K562 (cell line): ENCODE measurements at regions not wholly inside any gene's neighbourhood (a gene's known extent, or its start where the extent isn't known, plus 50 kb on each side); places are given as distances from the start of the nearest gene placed in this dataset.

Experiments
- ATAC-seq: fragments of 200-7000 bp; cut with Tn5 transposase; 3 replicates; pipeline ENCODE4 v1.9.1; 2020; ENCODE audit warnings: moderate library complexity
- BruUV-seq: library from RNA; stranded (reverse); fragments of 400-500 nt; replicated peaks from 2 replicates; lab custom pipeline; 2021; lab: Mats Ljungman, UMichigan
- CTCF ChIA-PET: fragments of 300-600 bp; formaldehyde crosslinking; extraction: SDS; loops from one replicate; lab custom pipeline; 2021; ENCODE audit warnings: low intra/inter-chr PET ratio; lab: Yijun Ruan, JAX
- POLR2A ChIA-PET: fragments of 300-600, 350-650 bp; sonication (Branson Sonifier 250); formaldehyde crosslinking; extraction: SDS; loops from one replicate; lab custom pipeline; 2021; ENCODE audit warnings: antibody characterized with exemption, inconsistent platforms; lab: Yijun Ruan, JAX
- DNase-seq, 4 experiments: peaks; one replicate each; pipeline versions ENCODE4 v3.0.0 to v3.0.0-alpha.2; 2011 to 2018; ENCODE audit warnings: low spot score in 3 of 4, mixed read lengths in 3 of 4; ENCODE audit errors: extremely low read depth in 1 of 4
- FAIRE-seq: peaks from 2 replicates; lab custom pipeline; 2011; peaks lifted over from hg19 to GRCh38; lab: Jason Lieb, UNC
- H2AFZ ChIP-seq: 2 replicates; pipeline ENCODE4 v1.6.0; 2011; ENCODE audit warnings: low read depth, low read length, control low read depth, inconsistent platforms
- H3K27ac ChIP-seq: fragments of 200-600 bp; 3 replicates; pipeline ENCODE4 v1.8.0; 2011; ENCODE audit warnings: low read depth, mild to moderate bottlenecking, control low read depth, inconsistent platforms, low read length, moderate library complexity, mixed read lengths; ENCODE audit errors: extremely low read depth
- H3K27me3 ChIP-seq, 2 experiments: fragments of 300-600 bp in 1 of 2; 2 replicates in 1 of 2; 3 replicates in 1 of 2; pipeline versions ENCODE4 v1.6.0 to v1.8.0; 2011; ENCODE audit warnings: inconsistent platforms in 2 of 2, low read length in 2 of 2, mild to moderate bottlenecking in 1 of 2, mixed read lengths in 1 of 2, moderate library complexity in 1 of 2; ENCODE audit not compliant: control insufficient read depth in 2 of 2, insufficient read depth in 2 of 2
- H3K36me3 ChIP-seq: fragments of 300-600 bp; 3 replicates; pipeline ENCODE4 v1.8.0; 2011; ENCODE audit warnings: mild to moderate bottlenecking, low read length, inconsistent platforms; ENCODE audit not compliant: control insufficient read depth, insufficient read depth
- H3K4me1 ChIP-seq, 2 experiments: fragments of 200-600 bp in 1 of 2; replicated peaks in 1 of 2; 2 replicates in 1 of 2; 3 replicates in 1 of 2; pipeline versions ENCODE4 v1.5.1 to v1.8.0; 2011; ENCODE audit warnings: inconsistent platforms in 2 of 2, low read length in 2 of 2, mild to moderate bottlenecking in 1 of 2, mixed read lengths in 1 of 2, moderate library complexity in 1 of 2; ENCODE audit not compliant: control insufficient read depth in 2 of 2, insufficient read depth in 2 of 2
- H3K4me2 ChIP-seq: 2 replicates; pipeline ENCODE4 v1.6.1; 2011; ENCODE audit warnings: low read length, control low read depth, inconsistent platforms, mixed read lengths; ENCODE audit not compliant: insufficient read depth
- H3K4me3 ChIP-seq: fragments of 200-600 bp; sonication (generic), shearing (Covaris generic); 2 replicates; pipeline ENCODE4 v1.5.1; 2016; ENCODE audit warnings: control low read depth, inconsistent platforms
- H3K79me2 ChIP-seq: fragments of 200-600 bp; 3 replicates; pipeline ENCODE4 v1.8.0; 2011; ENCODE audit warnings: low read length, inconsistent platforms; ENCODE audit not compliant: control insufficient read depth, insufficient read depth
- H3K9ac ChIP-seq, 2 experiments: 2 replicates each; pipeline versions ENCODE4 v1.6.0 to v1.6.1; 2011; ENCODE audit warnings: low read depth in 2 of 2, low read length in 2 of 2, control low read depth in 1 of 2, inconsistent platforms in 1 of 2, mild to moderate bottlenecking in 1 of 2, mixed read lengths in 1 of 2; ENCODE audit not compliant: insufficient read depth in 1 of 2
- H3K9me1 ChIP-seq: one replicate; pipeline ENCODE4 v1.6.0; 2011; ENCODE audit warnings: inconsistent platforms, mild to moderate bottlenecking, low read length, moderate library complexity; ENCODE audit not compliant: control insufficient read depth, insufficient read depth
- H3K9me3 ChIP-seq: replicated peaks from 2 replicates; pipeline ENCODE4 v1.5.1; 2011; ENCODE audit warnings: low read depth, low read length, inconsistent platforms; ENCODE audit not compliant: control insufficient read depth, insufficient read depth
- H4K20me1 ChIP-seq: replicated peaks from 2 replicates; pipeline ENCODE4 v1.6.1; 2011; ENCODE audit warnings: low read length, inconsistent platforms, mixed read lengths; ENCODE audit not compliant: control insufficient read depth, insufficient read depth
- CSDE1 ChIP-seq, 2 experiments: fragments of 450-650 bp; IDR thresholded peaks; 2 replicates each; pipeline ENCODE4 v1.6.1; 2016; ENCODE audit warnings: mild to moderate bottlenecking in 1 of 2
- FOXK1 ChIP-seq: sonication (generic); formaldehyde crosslinking; IDR thresholded peaks from 2 replicates; pipeline ENCODE4 v1.8.0; 2022; ENCODE audit warnings: missing genetic modification reagents, mild to moderate bottlenecking, borderline replicate concordance
- HNRNPUL1 ChIP-seq: fragments of 200-400 bp; formaldehyde crosslinking; IDR thresholded peaks from 2 replicates; pipeline ENCODE4 v1.6.1; 2017; ENCODE audit warnings: low read length
- KAT8 ChIP-seq: fragments of 450-650 bp; IDR thresholded peaks from 2 replicates; pipeline ENCODE4 v1.6.1; 2016; ENCODE audit warnings: low read depth, mild to moderate bottlenecking
- KDM4B ChIP-seq, 2 experiments: fragments of 450-650 bp in 1 of 2; sonication (generic) in 1 of 2; IDR thresholded peaks; 2 replicates each; pipeline ENCODE4 v1.6.1; 2016 to 2017; ENCODE audit warnings: borderline replicate concordance in 2 of 2, antibody characterized with exemption in 1 of 2, low read depth in 1 of 2, mild to moderate bottlenecking in 1 of 2
- NCOA2 ChIP-seq, 2 experiments: fragments of 450-650 bp; IDR thresholded peaks; 2 replicates each; pipeline ENCODE4 v1.6.1; 2018; ENCODE audit warnings: mild to moderate bottlenecking in 2 of 2, moderate library complexity in 1 of 2; ENCODE audit not compliant: partially characterized antibody in 2 of 2
- NCOA6 ChIP-seq: fragments of 450-650 bp; IDR thresholded peaks from 2 replicates; pipeline ENCODE4 v1.6.1; 2017; ENCODE audit warnings: mild to moderate bottlenecking
- NUFIP1 ChIP-seq: fragments of 450-650 bp; IDR thresholded peaks from 2 replicates; pipeline ENCODE4 v1.6.1; 2018; ENCODE audit not compliant: partially characterized antibody
- SOX6 ChIP-seq: fragments of 450-650 bp; IDR thresholded peaks from 2 replicates; pipeline ENCODE4 v1.6.1; 2014; ENCODE audit warnings: mild to moderate bottlenecking
- ZBTB17 ChIP-seq: fragments of 450-650 bp; formaldehyde crosslinking; IDR thresholded peaks from 2 replicates; pipeline ENCODE4 v1.4.0; 2020; ENCODE audit warnings: mild to moderate bottlenecking
- ZNF134 ChIP-seq: fragments of 250-450 bp; sonication (Bioruptor Pico); conservative IDR thresholded peaks from 2 replicates; pipeline ENCODE4 v1.4.0; 2020
- ZNF212 ChIP-seq: fragments of 450-650 bp; formaldehyde crosslinking; IDR thresholded peaks from 2 replicates; pipeline ENCODE4 v1.4.0; 2020; ENCODE audit warnings: mild to moderate bottlenecking
- ZNF584 ChIP-seq: fragments of 200-800 bp; sonication (Bioruptor generic); IDR thresholded peaks from 2 replicates; pipeline ENCODE4 v1.6.1; 2016; ENCODE audit warnings: low read depth, mild to moderate bottlenecking, missing genetic modification characterization, missing compliant biosample characterization
- ZSCAN32 ChIP-seq: fragments of 450-650 bp; formaldehyde crosslinking; IDR thresholded peaks from 2 replicates; pipeline ENCODE4 v1.4.0; 2020; ENCODE audit warnings: mild to moderate bottlenecking, moderate library complexity
- WGBS: fragments of 100-300 bp; shearing (Covaris generic); methylation state at CpG from one replicate; pipeline ENCODE4 v1.1.6; 2016; ENCODE audit warnings: low coverage, mixed read lengths; ENCODE audit not compliant: insufficient coverage; ENCODE audit errors: missing lambda C conversion rate; 5-methylcytosine and 5-hydroxymethylcytosine counted together
- in situ Hi-C: fragments of 300-500 bp; cut with MboI; formaldehyde crosslinking; loops from 4 replicates; pipeline ENCODE4 v1.15.0; 2018; ENCODE audit warnings: inconsistent platforms, mixed read lengths
- intact Hi-C: fragments of 100-400 bp; cut with micrococcal nuclease; formaldehyde crosslinking; loops from 2 replicates; pipeline ENCODE4 v1.14.2; 2022
- TF ChIP-seq, protein P1 (sequence below): fragments of 250-450 bp; sonication (Bioruptor Pico); IDR thresholded peaks from 2 replicates; pipeline ENCODE4 v1.5.0; 2020; ENCODE audit warnings: mild to moderate bottlenecking
- TF ChIP-seq, protein P2 (sequence below): conservative IDR thresholded peaks from 2 replicates; pipeline ENCODE4 v1.6.1; 2011; ENCODE audit warnings: low read depth, mild to moderate bottlenecking, low read length; ENCODE audit not compliant: control insufficient read depth
- TF ChIP-seq, protein P3 (sequence below): sonication (generic); formaldehyde crosslinking; IDR thresholded peaks from 2 replicates; pipeline ENCODE4 v1.4.0; 2020; ENCODE audit warnings: mild to moderate bottlenecking, missing genetic modification reagents
- TF ChIP-seq, protein P4 (sequence below): fragments of 450-650 bp; IDR thresholded peaks from 2 replicates; pipeline ENCODE4 v1.6.1; 2018; ENCODE audit warnings: mild to moderate bottlenecking, low read depth; ENCODE audit not compliant: partially characterized antibody

DNA sequence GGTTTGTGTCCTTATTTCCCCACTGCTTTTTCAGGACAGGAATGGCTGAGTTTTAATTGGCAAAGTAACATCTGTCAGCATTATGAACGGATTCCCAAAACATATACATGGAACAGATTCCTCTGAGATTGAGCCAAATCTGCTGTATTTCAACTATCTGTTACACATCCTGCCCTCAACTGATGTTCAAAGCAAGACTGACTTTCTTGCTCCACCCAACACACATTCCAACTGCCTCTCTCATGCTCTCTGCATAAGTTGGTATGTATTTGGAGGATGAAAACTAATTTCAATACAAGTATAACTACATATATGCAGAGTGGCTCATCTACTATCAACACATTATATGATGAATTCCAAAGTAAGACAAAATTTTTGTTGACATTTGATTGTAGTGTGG lies 342.2 kb downstream of the GATA3 start (continued):
- no peak for TF ChIP-seq KDM4B (IDR thresholded peaks at IDR 0.05; ENCODE audit: borderline replicate concordance in 2 of 2, low read depth in 1 of 2)
- TF ChIP-seq, all 486 proteins: peak for 0

DNA sequence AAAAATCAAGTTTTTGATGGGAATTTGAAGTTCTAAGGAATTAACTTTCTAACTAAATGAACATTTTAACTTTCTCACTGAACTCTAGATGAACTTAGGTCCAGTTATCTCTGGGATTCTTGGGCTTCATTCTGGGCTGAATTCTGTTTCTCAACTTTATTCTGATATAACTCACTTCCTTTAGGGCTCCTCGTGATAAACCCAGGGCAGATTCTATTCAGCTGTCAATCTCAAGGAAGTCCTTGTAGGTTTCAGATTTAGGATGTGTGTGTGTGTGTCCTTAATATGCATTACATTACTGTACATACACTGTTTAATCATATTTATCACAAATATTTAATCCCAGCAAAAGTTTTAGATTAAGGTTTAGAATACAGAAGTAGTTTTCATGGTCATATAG lies 344.3 kb downstream of the GATA3 start:
- Histone ChIP-seq H3K79me2 (no peaks in the 10 kb centered on the region), H3K36me3 (no peaks in the 10 kb centered on the region), H3K9ac (no peak overlapping the region), H3K4me3 (no peak overlapping the region), H2AFZ (no peak overlapping the region), H3K27ac (no peak overlapping the region), H3K27me3 (no peaks in the 10 kb centered on the region), H3K4me1 (no peaks in the 10 kb centered on the region), H4K20me1 (no peaks in the 10 kb centered on the region), H3K9me3 (no peaks in the 10 kb centered on the region), H3K4me2 (no peak overlapping the region), H3K9me1 (no peaks in the 10 kb centered on the region)
- 0% methylated on average over 1 of the region's 1 CpG for WGBS
- FAIRE-seq (no peak), DNase-seq (no peak), ATAC-seq (no peak)
- intact Hi-C loops (no loop called here), in situ Hi-C loops (no loop called here)
- TF ChIP-seq NCOA6: no peak
- TF ChIP-seq, protein P1, sequence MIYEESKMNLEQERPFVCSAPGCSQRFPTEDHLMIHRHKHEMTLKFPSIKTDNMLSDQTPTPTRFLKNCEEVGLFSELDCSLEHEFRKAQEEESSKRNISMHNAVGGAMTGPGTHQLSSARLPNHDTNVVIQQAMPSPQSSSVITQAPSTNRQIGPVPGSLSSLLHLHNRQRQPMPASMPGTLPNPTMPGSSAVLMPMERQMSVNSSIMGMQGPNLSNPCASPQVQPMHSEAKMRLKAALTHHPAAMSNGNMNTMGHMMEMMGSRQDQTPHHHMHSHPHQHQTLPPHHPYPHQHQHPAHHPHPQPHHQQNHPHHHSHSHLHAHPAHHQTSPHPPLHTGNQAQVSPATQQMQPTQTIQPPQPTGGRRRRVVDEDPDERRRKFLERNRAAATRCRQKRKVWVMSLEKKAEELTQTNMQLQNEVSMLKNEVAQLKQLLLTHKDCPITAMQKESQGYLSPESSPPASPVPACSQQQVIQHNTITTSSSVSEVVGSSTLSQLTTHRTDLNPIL (CRISPR knock-in tag): no peak
- no peak for TF ChIP-seq NUFIP1
- no peak for TF ChIP-seq NCOA2 (IDR thresholded peaks at IDR 0.05; ENCODE audit: partially characterized antibody in 2 of 2)
- no peak for TF ChIP-seq FOXK1 (CRISPR knock-in tag)
- no peak for TF ChIP-seq ZNF212 (CRISPR knock-in tag)
- TF ChIP-seq ZSCAN32 (CRISPR knock-in tag): no peak
- TF ChIP-seq, protein P2, sequence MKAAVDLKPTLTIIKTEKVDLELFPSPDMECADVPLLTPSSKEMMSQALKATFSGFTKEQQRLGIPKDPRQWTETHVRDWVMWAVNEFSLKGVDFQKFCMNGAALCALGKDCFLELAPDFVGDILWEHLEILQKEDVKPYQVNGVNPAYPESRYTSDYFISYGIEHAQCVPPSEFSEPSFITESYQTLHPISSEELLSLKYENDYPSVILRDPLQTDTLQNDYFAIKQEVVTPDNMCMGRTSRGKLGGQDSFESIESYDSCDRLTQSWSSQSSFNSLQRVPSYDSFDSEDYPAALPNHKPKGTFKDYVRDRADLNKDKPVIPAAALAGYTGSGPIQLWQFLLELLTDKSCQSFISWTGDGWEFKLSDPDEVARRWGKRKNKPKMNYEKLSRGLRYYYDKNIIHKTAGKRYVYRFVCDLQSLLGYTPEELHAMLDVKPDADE: no peak
- no peak for TF ChIP-seq ZNF134 (CRISPR knock-in tag)
- TF ChIP-seq HNRNPUL1: no peak
- TF ChIP-seq ZBTB17 (CRISPR knock-in tag): no peak
- TF ChIP-seq ZNF584 (CRISPR knock-in tag): no peak
- TF ChIP-seq KAT8: no peak
- TF ChIP-seq, protein P3, sequence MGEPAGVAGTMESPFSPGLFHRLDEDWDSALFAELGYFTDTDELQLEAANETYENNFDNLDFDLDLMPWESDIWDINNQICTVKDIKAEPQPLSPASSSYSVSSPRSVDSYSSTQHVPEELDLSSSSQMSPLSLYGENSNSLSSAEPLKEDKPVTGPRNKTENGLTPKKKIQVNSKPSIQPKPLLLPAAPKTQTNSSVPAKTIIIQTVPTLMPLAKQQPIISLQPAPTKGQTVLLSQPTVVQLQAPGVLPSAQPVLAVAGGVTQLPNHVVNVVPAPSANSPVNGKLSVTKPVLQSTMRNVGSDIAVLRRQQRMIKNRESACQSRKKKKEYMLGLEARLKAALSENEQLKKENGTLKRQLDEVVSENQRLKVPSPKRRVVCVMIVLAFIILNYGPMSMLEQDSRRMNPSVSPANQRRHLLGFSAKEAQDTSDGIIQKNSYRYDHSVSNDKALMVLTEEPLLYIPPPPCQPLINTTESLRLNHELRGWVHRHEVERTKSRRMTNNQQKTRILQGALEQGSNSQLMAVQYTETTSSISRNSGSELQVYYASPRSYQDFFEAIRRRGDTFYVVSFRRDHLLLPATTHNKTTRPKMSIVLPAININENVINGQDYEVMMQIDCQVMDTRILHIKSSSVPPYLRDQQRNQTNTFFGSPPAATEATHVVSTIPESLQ: no peak
- TF ChIP-seq, protein P4, sequence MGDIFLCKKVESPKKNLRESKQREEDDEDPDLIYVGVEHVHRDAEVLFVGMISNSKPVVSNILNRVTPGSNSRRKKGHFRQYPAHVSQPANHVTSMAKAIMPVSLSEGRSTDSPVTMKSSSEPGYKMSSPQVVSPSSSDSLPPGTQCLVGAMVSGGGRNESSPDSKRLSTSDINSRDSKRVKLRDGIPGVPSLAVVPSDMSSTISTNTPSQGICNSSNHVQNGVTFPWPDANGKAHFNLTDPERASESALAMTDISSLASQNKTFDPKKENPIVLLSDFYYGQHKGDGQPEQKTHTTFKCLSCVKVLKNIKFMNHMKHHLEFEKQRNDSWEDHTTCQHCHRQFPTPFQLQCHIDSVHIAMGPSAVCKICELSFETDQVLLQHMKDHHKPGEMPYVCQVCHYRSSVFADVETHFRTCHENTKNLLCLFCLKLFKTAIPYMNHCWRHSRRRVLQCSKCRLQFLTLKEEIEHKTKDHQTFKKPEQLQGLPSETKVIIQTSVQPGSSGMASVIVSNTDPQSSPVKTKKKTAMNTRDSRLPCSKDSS: no peak
- no peak for TF ChIP-seq SOX6
- TF ChIP-seq CSDE1 (IDR thresholded peaks at IDR 0.05): no peak
- ChIA-PET CTCF (no interaction called here), POLR2A (no interaction called here)
- no TSS peak for BruUV-seq
